MM.1S (cell line): ENCODE measurements at regions not wholly inside any gene's neighbourhood (a gene's known extent, or its start where the extent isn't known, plus 50 kb on each side); places are given as distances from the start of the nearest gene placed in this dataset.

Experiments used
- DNase-seq: peaks from one replicate; pipeline ENCODE4 v3.0.0-alpha.2; 2015
- H2AFZ ChIP-seq: fragments of 300-600 bp; sonication (generic); 2 replicates; pipeline ENCODE4 v1.6.0; 2016; ENCODE audit warnings: antibody characterized with exemption, low read length
- H3F3A ChIP-seq: fragments of 300-600 bp; sonication (generic); 2 replicates; pipeline ENCODE4 v1.6.1; 2016; ENCODE audit warnings: mild to moderate bottlenecking, antibody characterized with exemption, low read length, moderate library complexity, mixed read lengths; ENCODE audit not compliant: insufficient read depth
- H3K27ac ChIP-seq: fragments of 300-600 bp; sonication (generic); 2 replicates; pipeline ENCODE4 v1.5.1; 2016; ENCODE audit warnings: mild to moderate bottlenecking, low read length
- H3K27me3 ChIP-seq: fragments of 300-600 bp; sonication (generic); replicated peaks from 2 replicates; pipeline ENCODE4 v1.6.0; 2016; ENCODE audit warnings: low read length; ENCODE audit not compliant: insufficient read depth
- H3K36me3 ChIP-seq: fragments of 300-600 bp; sonication (generic); replicated peaks from 2 replicates; pipeline ENCODE4 v1.6.1; 2016; ENCODE audit warnings: mild to moderate bottlenecking, low read length, mixed read lengths; ENCODE audit not compliant: insufficient read depth
- H3K4me1 ChIP-seq: fragments of 300-600 bp; sonication (generic); 2 replicates; pipeline ENCODE4 v1.6.1; 2016; ENCODE audit warnings: low read length, mixed read lengths
- H3K4me2 ChIP-seq: fragments of 300-600 bp; sonication (generic); 2 replicates; pipeline ENCODE4 v1.6.0; 2016; ENCODE audit warnings: low read depth, low read length
- H3K4me3 ChIP-seq: fragments of 300-600 bp; sonication (generic); 2 replicates; pipeline ENCODE4 v1.5.1; 2016; ENCODE audit warnings: low read length, mixed read lengths
- H3K79me2 ChIP-seq: fragments of 300-600 bp; sonication (generic); 2 replicates; pipeline ENCODE4 v1.6.1; 2016; ENCODE audit warnings: mixed run types, low read length, mixed read lengths
- H3K9ac ChIP-seq: fragments of 300-600 bp; sonication (generic); 2 replicates; pipeline ENCODE4 v1.6.1; 2016; ENCODE audit warnings: low read length, mixed read lengths
- H3K9me2 ChIP-seq: fragments of 300-600 bp; sonication (generic); replicated peaks from 2 replicates; pipeline ENCODE4 v1.6.1; 2016; ENCODE audit warnings: mild to moderate bottlenecking, low read length, mixed read lengths; ENCODE audit not compliant: insufficient read depth
- H3K9me3 ChIP-seq: fragments of 300-600 bp; sonication (generic); replicated peaks from 2 replicates; pipeline ENCODE4 v1.6.1; 2016; ENCODE audit warnings: mild to moderate bottlenecking, low read length, mixed read lengths; ENCODE audit not compliant: insufficient read depth
- H4K20me1 ChIP-seq: fragments of 300-600 bp; sonication (generic); 2 replicates; pipeline ENCODE4 v1.6.1; 2016; ENCODE audit warnings: mild to moderate bottlenecking, low read length, moderate library complexity, mixed read lengths; ENCODE audit not compliant: insufficient read depth
- CTCF ChIP-seq: fragments of 300-600 bp; sonication (generic); IDR thresholded peaks from 2 replicates; pipeline ENCODE4 v1.5.1; 2016; ENCODE audit warnings: antibody characterized with exemption, low read length, mixed read lengths
- EZH2 ChIP-seq: fragments of 300-600 bp; sonication (generic); optimal IDR thresholded peaks from 2 replicates; pipeline ENCODE3; 2017; ENCODE audit warnings: low read depth, mild to moderate bottlenecking, antibody characterized with exemption, low read length, mixed read lengths
- EZH2phosphoT487 ChIP-seq: fragments of 300-600 bp; sonication (generic); IDR thresholded peaks from 2 replicates; pipeline ENCODE4 v1.6.1; 2018; ENCODE audit warnings: antibody characterized with exemption, low read length

- Histone ChIP-seq H3K79me2 (no peaks in the 10 kb centered on the region), H3K4me1 (no peaks in the 10 kb centered on the region)
These were observed 171.8 kb upstream of the MVB12B start for GRCh38 chr9:126154869-126155268.

GRCh38 chr9:126155756-126156664, 170.6 kb upstream of the MVB12B start:
- no peak for DNase-seq
- H3K4me1 ChIP-seq = no peaks in the 10 kb centered on the region
- H3K9me3 ChIP-seq = no peaks in the 10 kb centered on the region
- no peaks in the 10 kb centered on the region for H3K79me2 ChIP-seq
- H3K27me3 ChIP-seq = peaks cover 23% of the 10 kb centered on the region
- H3K4me3 ChIP-seq = no peak overlapping the region
- H3F3A ChIP-seq = no peaks in the 10 kb centered on the region
- TF ChIP-seq CTCF (no peak), EZH2phosphoT487 (no peak), EZH2 (no peak)
- no peak overlapping the region for H3K9ac ChIP-seq
- no peak overlapping the region for H3K27ac ChIP-seq
- no peak overlapping the region for H3K4me2 ChIP-seq
- no peaks in the 10 kb centered on the region for H3K9me2 ChIP-seq
- H3K36me3 ChIP-seq = no peaks in the 10 kb centered on the region
- H2AFZ ChIP-seq = no peak overlapping the region
- H4K20me1 ChIP-seq = no peaks in the 10 kb centered on the region

More at GRCh38 chr9:126154869-126155268, 171.8 kb upstream of the MVB12B start:
- Histone ChIP-seq H3K27me3 (peaks cover 19% of the 10 kb centered on the region), H3K9me3 (no peaks in the 10 kb centered on the region), H3K4me3 (no peak overlapping the region), H2AFZ (no peak overlapping the region), H3F3A (no peaks in the 10 kb centered on the region), H4K20me1 (no peaks in the 10 kb centered on the region), H3K9me2 (no peaks in the 10 kb centered on the region), H3K36me3 (no peaks in the 10 kb centered on the region), H3K4me2 (no peak overlapping the region), H3K27ac (no peak overlapping the region), H3K9ac (no peak overlapping the region)
- no peak for TF ChIP-seq CTCF
- no peak for TF ChIP-seq EZH2
- TF ChIP-seq EZH2phosphoT487 = no peak
- no peak for DNase-seq

- Histone ChIP-seq H3K4me1 (no peaks in the 10 kb centered on the region), H3K9me2 (no peaks in the 10 kb centered on the region), H3K4me3 (no peak overlapping the region), H3K27me3 (peaks cover 23% of the 10 kb centered on the region), H3K79me2 (no peaks in the 10 kb centered on the region), H3F3A (no peaks in the 10 kb centered on the region), H2AFZ (no peak overlapping the region), H3K36me3 (no peaks in the 10 kb centered on the region), H4K20me1 (no peaks in the 10 kb centered on the region), H3K27ac (no peak overlapping the region), H3K9ac (no peak overlapping the region), H3K4me2 (no peak overlapping the region), H3K9me3 (no peaks in the 10 kb centered on the region)
- DNase-seq = no peak
- no peak for TF ChIP-seq EZH2
- no peak for TF ChIP-seq EZH2phosphoT487
- no peak for TF ChIP-seq CTCF
These were observed 169.7 kb upstream of the MVB12B start for GRCh38 chr9:126156898-126157297.
